CD4-positive, alpha-beta memory T cell (primary cell): ENCODE measurements at regions not wholly inside any gene's neighbourhood (a gene's known extent, or its start where the extent isn't known, plus 50 kb on each side); places are given as distances from the start of the nearest gene placed in this dataset.
A peak's percentile ranks its signal among the peaks of the same experiment; 100 is the strongest.
"Not testable (repeated sequence)": the region's sequence is repeated elsewhere in the genome, so short reads cannot be mapped to it uniquely, and the experiment has no call there.

Source experiments
- CTCF ChIA-PET: fragments of 350-600 bp; sonication (Branson Sonifier 250); formaldehyde crosslinking; loops from one replicate; lab custom pipeline; 2021; ENCODE audit warnings: inconsistent platforms; ENCODE audit not compliant: partially characterized antibody; lab: Charles Lee
- POLR2A ChIA-PET: fragments of 350-600 bp; sonication (Branson Sonifier 250); formaldehyde crosslinking; loops from one replicate; lab custom pipeline; 2021; ENCODE audit not compliant: partially characterized antibody; lab: Charles Lee
- DNase-seq, 5 donors: peaks; one replicate each; pipeline versions ENCODE4 v3.0.0 to v3.0.0-alpha.2; 2020 to 2022; ENCODE audit warnings: mixed read lengths in 1 of 5
- H3K27ac ChIP-seq: one replicate; pipeline ENCODE4 v1.7.0; 2013; ENCODE audit warnings: low read depth, low read length
- H3K27me3 ChIP-seq: 2 replicates; pipeline ENCODE4 v1.7.0; 2013; ENCODE audit warnings: mild to moderate bottlenecking, low read length, moderate library complexity; ENCODE audit not compliant: insufficient read depth
- H3K36me3 ChIP-seq: 2 replicates; pipeline ENCODE4 v1.7.0; 2013; ENCODE audit warnings: mild to moderate bottlenecking, low read length, moderate library complexity; ENCODE audit not compliant: insufficient read depth
- H3K4me1 ChIP-seq: 2 replicates; pipeline ENCODE4 v1.7.0; 2013; ENCODE audit warnings: mild to moderate bottlenecking, low read length, moderate library complexity; ENCODE audit not compliant: insufficient read depth
- H3K4me3 ChIP-seq, 2 donors: one replicate each; pipeline ENCODE4 v1.7.0; 2013; ENCODE audit warnings: low read length in 2 of 2, mild to moderate bottlenecking in 1 of 2
- H3K9me3 ChIP-seq, 2 donors: one replicate each; pipeline ENCODE4 v1.7.0; 2013; ENCODE audit warnings: low read length in 2 of 2, control low read depth in 1 of 2; ENCODE audit not compliant: control insufficient read depth in 1 of 2
- H3K27ac Mint-ChIP-seq, 7 donors: one replicate each; pipeline ENCODE4 v1.8.0; 2020 to 2021; ENCODE audit warnings: mixed read lengths in 7 of 7, mild to moderate bottlenecking in 6 of 7, inconsistent platforms in 3 of 7, moderate library complexity in 3 of 7
- H3K27me3 Mint-ChIP-seq, 2 donors: one replicate each; pipeline ENCODE4 v1.8.0; 2020 to 2021; ENCODE audit warnings: mixed read lengths in 2 of 2
- H3K36me3 Mint-ChIP-seq, 2 donors: one replicate each; pipeline ENCODE4 v1.8.0; 2020 to 2021; ENCODE audit warnings: mixed read lengths in 2 of 2, inconsistent platforms in 1 of 2, mild to moderate bottlenecking in 1 of 2
- H3K4me1 Mint-ChIP-seq, 4 donors: one replicate each; pipeline ENCODE4 v1.8.0; 2020 to 2021; ENCODE audit warnings: mixed read lengths in 4 of 4, mild to moderate bottlenecking in 1 of 4
- H3K4me3 Mint-ChIP-seq, 8 donors: one replicate each; pipeline ENCODE4 v1.8.0; 2020 to 2021; ENCODE audit warnings: mixed read lengths in 8 of 8, mild to moderate bottlenecking in 7 of 8, moderate library complexity in 6 of 8, inconsistent platforms in 3 of 8
- H3K9me3 Mint-ChIP-seq, 8 donors: one replicate each; pipeline ENCODE4 v1.8.0; 2020 to 2021; ENCODE audit warnings: mixed read lengths in 8 of 8, mild to moderate bottlenecking in 5 of 8, inconsistent platforms in 3 of 8, moderate library complexity in 1 of 8
- intact Hi-C: fragments of 100-400 bp; cut with micrococcal nuclease; formaldehyde crosslinking; loops from one replicate; pipeline ENCODE4 v1.15.1; 2023

- Mint-ChIP-seq H3K4me1 (no peaks in the 10 kb centered on the region), H3K4me3 (no peak overlapping the region), H3K27ac (no peak overlapping the region), H3K9me3 (no peaks in the 10 kb centered on the region), H3K36me3 (no peaks in the 10 kb centered on the region), H3K27me3 (peaks cover 8 to 9% of the 10 kb centered on the region in 2 donors)
- Histone ChIP-seq H3K27me3 (no peaks in the 10 kb centered on the region), H3K27ac (no peak overlapping the region), H3K4me1 (no peaks in the 10 kb centered on the region), H3K9me3 (no peaks in the 10 kb centered on the region), H3K36me3 (no peaks in the 10 kb centered on the region), H3K4me3 (no peak overlapping the region)
- ChIA-PET CTCF (interaction anchor here (1.6 kb wide), 1 partner anchor 89 kb away, joined by 10 read pairs; no protein-coding TSS in a partner anchor), POLR2A (no interaction called here)
- intact Hi-C loops, result no loop called here
- no peak for DNase-seq
Observed at GRCh38 chr15:88994286-88994685, 81.1 kb upstream of the MFGE8 start.

- Histone ChIP-seq H3K27ac (no peak overlapping the region), H3K27me3 (no peaks in the 10 kb centered on the region), H3K9me3 (no peaks in the 10 kb centered on the region), H3K4me3 (no peak overlapping the region), H3K4me1 (no peaks in the 10 kb centered on the region), H3K36me3 (no peaks in the 10 kb centered on the region)
- no peak for DNase-seq
- CTCF ChIA-PET, result no interaction called here
- intact Hi-C loops, result no loop called here
- POLR2A ChIA-PET, result no interaction called here
- Mint-ChIP-seq H3K27ac (no peak overlapping the region), H3K9me3 (no peaks in the 10 kb centered on the region), H3K4me1 (no peaks in the 10 kb centered on the region), H3K36me3 (no peaks in the 10 kb centered on the region), H3K4me3 (no peak overlapping the region), H3K27me3 (peaks cover 6 to 8% of the 10 kb centered on the region in 2 donors)
Observed at GRCh38 chr15:88995449-88995848, 82.3 kb upstream of the MFGE8 start.

- H3K9me3 Mint-ChIP-seq, result no peaks in the 10 kb centered on the region
- no peaks in the 10 kb centered on the region for H3K36me3 Mint-ChIP-seq
- peak overlapping the region in 1 of 7 donors; percentile 50 for H3K27ac Mint-ChIP-seq
- ChIA-PET CTCF (no interaction called here), POLR2A (no interaction called here)
- Histone ChIP-seq H3K4me3 (no peak overlapping the region), H3K9me3 (no peaks in the 10 kb centered on the region), H3K27ac (no peak overlapping the region), H3K36me3 (no peaks in the 10 kb centered on the region), H3K27me3 (no peaks in the 10 kb centered on the region), H3K4me1 (no peaks in the 10 kb centered on the region)
- H3K27me3 Mint-ChIP-seq, result peaks cover 6 to 8% of the 10 kb centered on the region in 2 donors
- DNase-seq, result no peak
- H3K4me3 Mint-ChIP-seq, result no peak overlapping the region
- H3K4me1 Mint-ChIP-seq, result peaks cover 0 to 5% (median 0%) of the 10 kb centered on the region in 4 donors
- intact Hi-C loops, result no loop called here
Observed at GRCh38 chr15:88997531-88997930, 84.4 kb upstream of the MFGE8 start.

- POLR2A ChIA-PET, result no interaction called here
- no peak overlapping the region for H3K27ac Mint-ChIP-seq
Observed at GRCh38 chr15:88998980-88999713, 86.0 kb upstream of the MFGE8 start.

GRCh38 chr15:89001708-89002275 lies 86.5 kb upstream of the ABHD2 start:
- intact Hi-C loops, POLR2A ChIA-PET, H3K4me1 ChIP-seq, H3K9me3 ChIP-seq, DNase-seq, H3K4me1 Mint-ChIP-seq, H3K4me3 ChIP-seq, H3K36me3 ChIP-seq, H3K27me3 Mint-ChIP-seq, H3K4me3 Mint-ChIP-seq, H3K9me3 Mint-ChIP-seq, H3K27me3 ChIP-seq, H3K36me3 Mint-ChIP-seq, H3K27ac ChIP-seq: not testable (repeated sequence)
- H3K27ac Mint-ChIP-seq, result peak overlapping the region in 2 of 7 donors; percentile 36 to 67
- CTCF ChIA-PET, result interaction anchor here (1.1 to 4.7 kb wide), 3 partner anchors 17 to 109 kb away, joined by 3 to 33 read pairs (median 3); no protein-coding TSS in a partner anchor

More at GRCh38 chr15:88998980-88999713, 86.0 kb upstream of the MFGE8 start:
- no peak overlapping the region for H3K4me3 Mint-ChIP-seq
- no peaks in the 10 kb centered on the region for H3K9me3 Mint-ChIP-seq
- no peak for DNase-seq
- Histone ChIP-seq H3K4me3 (no peak overlapping the region), H3K27ac (no peak overlapping the region), H3K27me3 (no peaks in the 10 kb centered on the region), H3K9me3 (no peaks in the 10 kb centered on the region), H3K4me1 (no peaks in the 10 kb centered on the region), H3K36me3 (no peaks in the 10 kb centered on the region)
- CTCF ChIA-PET, result interaction anchor here (2.0 kb wide), 1 partner anchor 94 kb away, joined by 6 read pairs; no protein-coding TSS in a partner anchor
- H3K27me3 Mint-ChIP-seq, result peaks cover 6 to 8% of the 10 kb centered on the region in 2 donors
- intact Hi-C loops, result no loop called here
- H3K4me1 Mint-ChIP-seq, result peaks cover 0 to 6% (median 0%) of the 10 kb centered on the region in 4 donors
- H3K36me3 Mint-ChIP-seq, result no peaks in the 10 kb centered on the region

- intact Hi-C loops, result no loop called here
- POLR2A ChIA-PET, result no interaction called here
- H3K27ac Mint-ChIP-seq, result peak overlapping the region in 2 of 7 donors; percentile 36 to 67
Observed at GRCh38 chr15:89002281-89002761, 85.9 kb upstream of the ABHD2 start.

GRCh38 chr15:89002830-89003229 lies 85.4 kb upstream of the ABHD2 start:
- POLR2A ChIA-PET, result no interaction called here
- Histone ChIP-seq H3K9me3 (no peaks in the 10 kb centered on the region), H3K4me3 (no peak overlapping the region), H3K36me3 (no peaks in the 10 kb centered on the region), H3K4me1 (no peaks in the 10 kb centered on the region), H3K27me3 (no peaks in the 10 kb centered on the region), H3K27ac (no peak overlapping the region)
- CTCF ChIA-PET, result interaction anchor here (1.3 to 4.7 kb wide), 4 partner anchors 16 to 110 kb away, joined by 3 to 33 read pairs (median 4); no protein-coding TSS in a partner anchor
- no peak overlapping the region for H3K27ac Mint-ChIP-seq
- intact Hi-C loops, result no loop called here
- H3K4me3 Mint-ChIP-seq, result no peak overlapping the region
- peaks cover 0 to 6% (median 0%) of the 10 kb centered on the region in 4 donors for H3K4me1 Mint-ChIP-seq
- peaks cover 6% of the 10 kb centered on the region in 2 donors for H3K27me3 Mint-ChIP-seq
- H3K36me3 Mint-ChIP-seq, result no peaks in the 10 kb centered on the region
- DNase-seq, result no peak
- H3K9me3 Mint-ChIP-seq, result no peaks in the 10 kb centered on the region

More at GRCh38 chr15:89002281-89002761, 85.9 kb upstream of the ABHD2 start:
- DNase-seq, result no peak
- H3K4me3 Mint-ChIP-seq, result no peak overlapping the region
- H3K4me1 Mint-ChIP-seq, result peaks cover 0 to 6% (median 0%) of the 10 kb centered on the region in 4 donors
- no peaks in the 10 kb centered on the region for H3K9me3 Mint-ChIP-seq
- no peaks in the 10 kb centered on the region for H3K27me3 ChIP-seq
- H3K4me3 ChIP-seq, result no peak overlapping the region
- H3K27ac ChIP-seq, result no peak overlapping the region
- H3K36me3 ChIP-seq, result no peaks in the 10 kb centered on the region
- H3K27me3 Mint-ChIP-seq, result peaks cover 6 to 8% of the 10 kb centered on the region in 2 donors
- H3K4me1 ChIP-seq, result no peaks in the 10 kb centered on the region
- H3K36me3 Mint-ChIP-seq, result no peaks in the 10 kb centered on the region
- no peaks in the 10 kb centered on the region for H3K9me3 ChIP-seq
- CTCF ChIA-PET, result interaction anchor here (1.4 to 4.7 kb wide), 2 partner anchors 97 to 109 kb away, joined by 3 to 33 read pairs; no protein-coding TSS in a partner anchor
